ENCODE measurements at regions not wholly inside any gene's neighbourhood (a gene's known extent, or its start where the extent isn't known, plus 50 kb on each side); places are given as distances from the start of the nearest gene placed in this dataset.

- no peaks in the 10 kb centered on the region for H3K27me3 ChIP-seq (ENCODE audit: insufficient read depth, low read depth)
- no peak overlapping the region for H2AFZ ChIP-seq (ENCODE audit: low read depth)
- no peaks in the 10 kb centered on the region for H3K4me1 ChIP-seq (ENCODE audit: low read depth, poor library complexity, severe bottlenecking)
- H3K4me2 ChIP-seq: no peak overlapping the region
- no peaks in the 10 kb centered on the region for H3K79me2 ChIP-seq (ENCODE audit: insufficient read depth, low read depth)
- H3K9ac ChIP-seq: no peak overlapping the region
- H4K20me1 ChIP-seq (ENCODE audit: insufficient read depth): no peaks in the 10 kb centered on the region
- no peak overlapping the region for H3K27ac ChIP-seq
- no peak overlapping the region for H3K4me3 ChIP-seq (IDR thresholded peaks at IDR 0.05; ENCODE audit: insufficient read depth, low read depth, low read length)
- H3K36me3 ChIP-seq (ENCODE audit: insufficient read depth): no peaks in the 10 kb centered on the region
- TF ChIP-seq, protein P1, sequence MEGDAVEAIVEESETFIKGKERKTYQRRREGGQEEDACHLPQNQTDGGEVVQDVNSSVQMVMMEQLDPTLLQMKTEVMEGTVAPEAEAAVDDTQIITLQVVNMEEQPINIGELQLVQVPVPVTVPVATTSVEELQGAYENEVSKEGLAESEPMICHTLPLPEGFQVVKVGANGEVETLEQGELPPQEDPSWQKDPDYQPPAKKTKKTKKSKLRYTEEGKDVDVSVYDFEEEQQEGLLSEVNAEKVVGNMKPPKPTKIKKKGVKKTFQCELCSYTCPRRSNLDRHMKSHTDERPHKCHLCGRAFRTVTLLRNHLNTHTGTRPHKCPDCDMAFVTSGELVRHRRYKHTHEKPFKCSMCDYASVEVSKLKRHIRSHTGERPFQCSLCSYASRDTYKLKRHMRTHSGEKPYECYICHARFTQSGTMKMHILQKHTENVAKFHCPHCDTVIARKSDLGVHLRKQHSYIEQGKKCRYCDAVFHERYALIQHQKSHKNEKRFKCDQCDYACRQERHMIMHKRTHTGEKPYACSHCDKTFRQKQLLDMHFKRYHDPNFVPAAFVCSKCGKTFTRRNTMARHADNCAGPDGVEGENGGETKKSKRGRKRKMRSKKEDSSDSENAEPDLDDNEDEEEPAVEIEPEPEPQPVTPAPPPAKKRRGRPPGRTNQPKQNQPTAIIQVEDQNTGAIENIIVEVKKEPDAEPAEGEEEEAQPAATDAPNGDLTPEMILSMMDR (conservative IDR thresholded peaks at IDR 0.05; ENCODE audit: low read depth, low read length): no peak
Observed at GRCh38 chr2:137799600-137799999, 164.7 kb upstream of the HNMT start.

DNA sequence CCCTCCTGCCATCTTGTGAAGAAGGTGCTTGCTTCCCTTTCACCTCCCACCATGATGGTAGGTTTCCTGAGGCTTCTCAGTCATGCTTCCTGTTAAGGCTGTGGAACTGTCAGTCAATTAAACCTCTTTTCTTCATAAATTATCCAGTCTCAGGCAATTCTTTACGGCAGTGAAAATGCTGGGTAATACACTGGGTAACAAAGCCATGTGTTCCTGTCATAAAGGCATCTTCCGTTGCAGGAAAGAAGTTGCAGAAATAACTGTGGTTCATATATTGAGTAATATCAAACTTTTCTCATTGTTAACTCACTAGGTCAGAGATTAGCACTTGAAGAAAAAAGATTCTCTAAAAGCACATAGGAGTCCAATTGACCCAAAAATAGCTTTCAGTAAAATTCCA lies 163.9 kb upstream of the HNMT start:
- Histone ChIP-seq H3K4me2 (no peak overlapping the region), H4K20me1 (ENCODE audit: insufficient read depth) (no peaks in the 10 kb centered on the region), H2AFZ (ENCODE audit: low read depth) (no peak overlapping the region), H3K4me3 (IDR thresholded peaks at IDR 0.05; ENCODE audit: insufficient read depth, low read depth, low read length) (no peak overlapping the region), H3K79me2 (ENCODE audit: insufficient read depth, low read depth) (no peaks in the 10 kb centered on the region), H3K27me3 (ENCODE audit: insufficient read depth, low read depth) (no peaks in the 10 kb centered on the region), H3K4me1 (ENCODE audit: low read depth, poor library complexity, severe bottlenecking) (no peaks in the 10 kb centered on the region), H3K27ac (no peak overlapping the region), H3K36me3 (ENCODE audit: insufficient read depth) (no peaks in the 10 kb centered on the region), H3K9ac (no peak overlapping the region)
- TF ChIP-seq, protein P1 (conservative IDR thresholded peaks at IDR 0.05; ENCODE audit: low read depth, low read length): no peak

- Histone ChIP-seq H4K20me1 (ENCODE audit: insufficient read depth) (no peaks in the 10 kb centered on the region), H3K4me1 (ENCODE audit: low read depth, poor library complexity, severe bottlenecking) (no peaks in the 10 kb centered on the region), H2AFZ (ENCODE audit: low read depth) (no peak overlapping the region), H3K4me3 (IDR thresholded peaks at IDR 0.05; ENCODE audit: insufficient read depth, low read depth, low read length) (no peak overlapping the region), H3K4me2 (no peak overlapping the region), H3K9ac (no peak overlapping the region), H3K36me3 (ENCODE audit: insufficient read depth) (no peaks in the 10 kb centered on the region), H3K79me2 (ENCODE audit: insufficient read depth, low read depth) (no peaks in the 10 kb centered on the region), H3K27me3 (ENCODE audit: insufficient read depth, low read depth) (no peaks in the 10 kb centered on the region), H3K27ac (no peak overlapping the region)
- TF ChIP-seq, protein P1 (conservative IDR thresholded peaks at IDR 0.05; ENCODE audit: low read depth, low read length): no peak
Observed at GRCh38 chr2:137801228-137801627, 163.0 kb upstream of the HNMT start.

GRCh38 chr2:137802038-137802437 lies 162.2 kb upstream of the HNMT start:
- no peaks in the 10 kb centered on the region for H4K20me1 ChIP-seq (ENCODE audit: insufficient read depth)
- no peaks in the 10 kb centered on the region for H3K36me3 ChIP-seq (ENCODE audit: insufficient read depth)
- no peak overlapping the region for H2AFZ ChIP-seq (ENCODE audit: low read depth)
- no peaks in the 10 kb centered on the region for H3K27me3 ChIP-seq (ENCODE audit: insufficient read depth, low read depth)
- TF ChIP-seq, protein P1 (conservative IDR thresholded peaks at IDR 0.05; ENCODE audit: low read depth, low read length): no peak
- no peak overlapping the region for H3K4me2 ChIP-seq
- no peak overlapping the region for H3K4me3 ChIP-seq (IDR thresholded peaks at IDR 0.05; ENCODE audit: insufficient read depth, low read depth, low read length)
- H3K27ac ChIP-seq: no peak overlapping the region
- no peaks in the 10 kb centered on the region for H3K79me2 ChIP-seq (ENCODE audit: insufficient read depth, low read depth)
- H3K4me1 ChIP-seq (ENCODE audit: low read depth, poor library complexity, severe bottlenecking): no peaks in the 10 kb centered on the region
- no peak overlapping the region for H3K9ac ChIP-seq

All from KMS-11 (cell line).